ENCODE measurements at regions not wholly inside any gene's neighbourhood (a gene's known extent, or its start where the extent isn't known, plus 50 kb on each side); places are given as distances from the start of the nearest gene placed in this dataset.

GRCh38 chr14:54278087-54278486, 118.7 kb upstream of the CDKN3 start:
- Histone ChIP-seq H3K36me3 (no peaks in the 10 kb centered on the region), H3K4me3 (no peak overlapping the region), H3K9me3 (replicated peaks) (no peaks in the 10 kb centered on the region), H3K27ac (no peak overlapping the region), H3K27me3 (no peaks in the 10 kb centered on the region), H3K4me1 (no peaks in the 10 kb centered on the region)
- peak; percentile 46 to 47 for DNase-seq

GRCh38 chr14:54278665-54279295, 118.0 kb upstream of the CDKN3 start:
- Histone ChIP-seq H3K9me3 (replicated peaks) (no peaks in the 10 kb centered on the region), H3K4me1 (no peaks in the 10 kb centered on the region), H3K4me3 (no peak overlapping the region), H3K27me3 (no peaks in the 10 kb centered on the region), H3K27ac (no peak overlapping the region), H3K36me3 (no peaks in the 10 kb centered on the region)
- DNase-seq = no peak

GRCh38 chr14:54282849-54283248, 114.0 kb upstream of the CDKN3 start:
- Histone ChIP-seq H3K9me3 (replicated peaks) (no peaks in the 10 kb centered on the region), H3K4me1 (no peaks in the 10 kb centered on the region), H3K27ac (no peak overlapping the region), H3K4me3 (no peak overlapping the region), H3K36me3 (no peaks in the 10 kb centered on the region), H3K27me3 (no peaks in the 10 kb centered on the region)
- DNase-seq = no peak

- H3K4me3 ChIP-seq = no peak overlapping the region
- no peak for DNase-seq
- no peaks in the 10 kb centered on the region for H3K27me3 ChIP-seq
- H3K27ac ChIP-seq = no peak overlapping the region
- no peaks in the 10 kb centered on the region for H3K9me3 ChIP-seq (replicated peaks)
- no peaks in the 10 kb centered on the region for H3K36me3 ChIP-seq
- H3K4me1 ChIP-seq = no peaks in the 10 kb centered on the region
These were observed 111.8 kb upstream of the CDKN3 start for GRCh38 chr14:54285030-54285429.

- no peak for DNase-seq
- H3K9me3 ChIP-seq (replicated peaks) = no peaks in the 10 kb centered on the region
- H3K4me3 ChIP-seq = no peak overlapping the region
- H3K27ac ChIP-seq = no peak overlapping the region
- no peaks in the 10 kb centered on the region for H3K27me3 ChIP-seq
- H3K36me3 ChIP-seq = no peaks in the 10 kb centered on the region
- no peaks in the 10 kb centered on the region for H3K4me1 ChIP-seq
These were observed 105.2 kb upstream of the CDKN3 start for GRCh38 chr14:54291491-54292191.

GRCh38 chr14:54294802-54295201, 102.0 kb upstream of the CDKN3 start:
- H3K27ac ChIP-seq = no peak overlapping the region
- no peaks in the 10 kb centered on the region for H3K4me1 ChIP-seq
- H3K9me3 ChIP-seq (replicated peaks) = 0 out of 2 replicates have a peak, but pooled peaks cover 2% of the 10 kb centered on the region
- H3K27me3 ChIP-seq = no peaks in the 10 kb centered on the region
- H3K36me3 ChIP-seq = no peaks in the 10 kb centered on the region
- H3K4me3 ChIP-seq = no peak overlapping the region
- no peak for DNase-seq

- DNase-seq = no peak
- Histone ChIP-seq H3K4me3 (no peak overlapping the region), H3K27ac (no peak overlapping the region), H3K36me3 (no peaks in the 10 kb centered on the region), H3K9me3 (replicated peaks) (0 out of 2 replicates have a peak, but pooled peaks cover 2% of the 10 kb centered on the region), H3K4me1 (no peaks in the 10 kb centered on the region), H3K27me3 (no peaks in the 10 kb centered on the region)
These were observed 97.1 kb upstream of the CDKN3 start for GRCh38 chr14:54299410-54300363.

- Histone ChIP-seq H3K4me3 (no peak overlapping the region), H3K36me3 (no peaks in the 10 kb centered on the region), H3K27ac (no peak overlapping the region), H3K9me3 (replicated peaks) (0 out of 2 replicates have a peak, but pooled peaks cover 2% of the 10 kb centered on the region), H3K4me1 (no peaks in the 10 kb centered on the region), H3K27me3 (no peaks in the 10 kb centered on the region)
- no peak for DNase-seq
These were observed 95.9 kb upstream of the CDKN3 start for GRCh38 chr14:54300881-54301280.

- Histone ChIP-seq H3K36me3 (no peaks in the 10 kb centered on the region), H3K4me1 (no peaks in the 10 kb centered on the region), H3K27me3 (no peaks in the 10 kb centered on the region), H3K27ac (no peak overlapping the region), H3K9me3 (replicated peaks) (0 out of 2 replicates have a peak, but pooled peaks cover 2% of the 10 kb centered on the region), H3K4me3 (no peak overlapping the region)
- no peak for DNase-seq
These were observed 95.4 kb upstream of the CDKN3 start for GRCh38 chr14:54301359-54301758.

- Histone ChIP-seq H3K27me3 (no peaks in the 10 kb centered on the region), H3K9me3 (replicated peaks) (no peaks in the 10 kb centered on the region), H3K4me3 (no peak overlapping the region), H3K36me3 (no peaks in the 10 kb centered on the region), H3K4me1 (no peaks in the 10 kb centered on the region), H3K27ac (no peak overlapping the region)
- no peak for DNase-seq
These were observed 90.0 kb upstream of the CDKN3 start for GRCh38 chr14:54306806-54307205.

GRCh38 chr14:54309615-54310014, 87.2 kb upstream of the CDKN3 start:
- Histone ChIP-seq H3K36me3 (no peaks in the 10 kb centered on the region), H3K4me3 (no peak overlapping the region), H3K4me1 (peaks cover 9% of the 10 kb centered on the region), H3K27me3 (no peaks in the 10 kb centered on the region), H3K9me3 (replicated peaks) (no peaks in the 10 kb centered on the region), H3K27ac (no peak overlapping the region)
- no peak for DNase-seq

GRCh38 chr14:54310151-54310850, 86.5 kb upstream of the CDKN3 start:
- no peaks in the 10 kb centered on the region for H3K9me3 ChIP-seq (replicated peaks)
- DNase-seq = no peak

GRCh38 chr14:54310851-54311228, 86.0 kb upstream of the CDKN3 start:
- H3K27ac ChIP-seq = no peak overlapping the region
- no peak for DNase-seq
- no peaks in the 10 kb centered on the region for H3K36me3 ChIP-seq
- no peak overlapping the region for H3K4me3 ChIP-seq
- H3K4me1 ChIP-seq = peaks cover 9% of the 10 kb centered on the region
- no peaks in the 10 kb centered on the region for H3K27me3 ChIP-seq
- H3K9me3 ChIP-seq (replicated peaks) = no peaks in the 10 kb centered on the region

More at GRCh38 chr14:54310151-54310850, 86.5 kb upstream of the CDKN3 start:
- H3K4me3 ChIP-seq = no peak overlapping the region
- H3K36me3 ChIP-seq = no peaks in the 10 kb centered on the region
- H3K27ac ChIP-seq = no peak overlapping the region
- H3K4me1 ChIP-seq = peaks cover 9% of the 10 kb centered on the region
- no peaks in the 10 kb centered on the region for H3K27me3 ChIP-seq

GRCh38 chr14:54312166-54312801, 84.5 kb upstream of the CDKN3 start:
- no peaks in the 10 kb centered on the region for H3K27me3 ChIP-seq
- no peaks in the 10 kb centered on the region for H3K9me3 ChIP-seq (replicated peaks)
- no peaks in the 10 kb centered on the region for H3K36me3 ChIP-seq
- peak; percentile 57 to 63 for DNase-seq
- peaks cover 9% of the 10 kb centered on the region for H3K4me1 ChIP-seq
- no peak overlapping the region for H3K4me3 ChIP-seq
- H3K27ac ChIP-seq = no peak overlapping the region

Measured in SJCRH30 (cell line).